ENCODE measurements at regions not wholly inside any gene's neighbourhood (a gene's known extent, or its start where the extent isn't known, plus 50 kb on each side); places are given as distances from the start of the nearest gene placed in this dataset.
A peak's percentile ranks its signal among the peaks of the same experiment; 100 is the strongest.

GRCh38 chr4:188377816-188378215 lies 238.6 kb downstream of the TRIML1 start:
- Mint-ChIP-seq H3K36me3 (ENCODE audit: low read depth) (peaks cover 4% of the 10 kb centered on the region), H3K27ac (no peak overlapping the region), H3K4me1 (no peaks in the 10 kb centered on the region), H3K9me3 (peaks cover 23% of the 10 kb centered on the region), H3K27me3 (ENCODE audit: insufficient read depth) (no peaks in the 10 kb centered on the region), H3K4me3 (no peak overlapping the region)
- peaks cover 7% of the 10 kb centered on the region for H3K9me3 ChIP-seq (ENCODE audit: control insufficient read depth, low read length)
- no peak overlapping the region for H3K9ac ChIP-seq (ENCODE audit: extremely low read depth, low read length, poor library complexity, severe bottlenecking)
- no peaks in the 10 kb centered on the region for H3K36me3 ChIP-seq (ENCODE audit: control insufficient read depth, insufficient read depth, low read length)
- no peaks in the 10 kb centered on the region for H3K4me1 ChIP-seq (ENCODE audit: control insufficient read depth, insufficient read depth, low read length)
- no peak for DNase-seq
- TF ChIP-seq CTCF (conservative IDR thresholded peaks at IDR 0.05): no peak
- H3K4me3 ChIP-seq (ENCODE audit: low read length): no peak overlapping the region
- 95% methylated on average over 8 to 10 of the region's 10 CpGs for WGBS, 2 experiments (ENCODE audit: insufficient coverage in 1 of 2, insufficient read length in 1 of 2)
- H3K27me3 ChIP-seq (ENCODE audit: control insufficient read depth, insufficient read depth, low read length, poor library complexity, severe bottlenecking): no peaks in the 10 kb centered on the region
- no peak overlapping the region for H3K27ac ChIP-seq (ENCODE audit: low read depth, low read length)

GRCh38 chr4:188383180-188383579 lies 243.9 kb downstream of the TRIML1 start:
- TF ChIP-seq CTCF (conservative IDR thresholded peaks at IDR 0.05): no peak
- Histone ChIP-seq H3K4me1 (ENCODE audit: control insufficient read depth, insufficient read depth, low read length) (no peaks in the 10 kb centered on the region), H3K4me3 (ENCODE audit: low read length) (no peak overlapping the region), H3K27me3 (ENCODE audit: control insufficient read depth, insufficient read depth, low read length, poor library complexity, severe bottlenecking) (no peaks in the 10 kb centered on the region), H3K36me3 (ENCODE audit: control insufficient read depth, insufficient read depth, low read length) (no peaks in the 10 kb centered on the region), H3K9me3 (ENCODE audit: control insufficient read depth, low read length) (peaks cover 10% of the 10 kb centered on the region), H3K27ac (ENCODE audit: low read depth, low read length) (no peak overlapping the region), H3K9ac (ENCODE audit: extremely low read depth, low read length, poor library complexity, severe bottlenecking) (no peak overlapping the region)
- no peak for DNase-seq
- WGBS, 2 experiments (ENCODE audit: insufficient coverage in 1 of 2, insufficient read length in 1 of 2): 67 to 99% methylated on average over 1 to 4 of the region's 4 CpGs
- Mint-ChIP-seq H3K36me3 (ENCODE audit: low read depth) (no peaks in the 10 kb centered on the region), H3K9me3 (peaks cover 19% of the 10 kb centered on the region), H3K27ac (no peak overlapping the region), H3K4me3 (no peak overlapping the region), H3K4me1 (peaks cover 3% of the 10 kb centered on the region), H3K27me3 (ENCODE audit: insufficient read depth) (no peaks in the 10 kb centered on the region)

GRCh38 chr4:188387179-188387791 lies 248.0 kb downstream of the TRIML1 start:
- Histone ChIP-seq H3K9ac (ENCODE audit: extremely low read depth, low read length, poor library complexity, severe bottlenecking) (no peak overlapping the region), H3K4me1 (ENCODE audit: control insufficient read depth, insufficient read depth, low read length) (no peaks in the 10 kb centered on the region), H3K36me3 (ENCODE audit: control insufficient read depth, insufficient read depth, low read length) (no peaks in the 10 kb centered on the region), H3K27ac (ENCODE audit: low read depth, low read length) (peak overlapping the region; percentile 12), H3K4me3 (ENCODE audit: low read length) (no peak overlapping the region), H3K27me3 (ENCODE audit: control insufficient read depth, insufficient read depth, low read length, poor library complexity, severe bottlenecking) (no peaks in the 10 kb centered on the region), H3K9me3 (ENCODE audit: control insufficient read depth, low read length) (peaks cover 30% of the 10 kb centered on the region)
- peaks cover 44% of the 10 kb centered on the region for H3K9me3 Mint-ChIP-seq
- DNase-seq: no peak
- no peaks in the 10 kb centered on the region for H3K27me3 Mint-ChIP-seq (ENCODE audit: insufficient read depth)
- 55 to 79% methylated on average over 2 to 5 of the region's 5 CpGs for WGBS, 2 experiments (ENCODE audit: insufficient coverage in 1 of 2, insufficient read length in 1 of 2)
- H3K36me3 Mint-ChIP-seq (ENCODE audit: low read depth): no peaks in the 10 kb centered on the region
- no peak overlapping the region for H3K27ac Mint-ChIP-seq
- no peak overlapping the region for H3K4me3 Mint-ChIP-seq
- no peak for TF ChIP-seq CTCF (conservative IDR thresholded peaks at IDR 0.05)
- peaks cover 3% of the 10 kb centered on the region for H3K4me1 Mint-ChIP-seq

All from endodermal cell (in vitro differentiated cells).